Hypothalamus (tissue), 51 donors: ENCODE measurements at regions not wholly inside any gene's neighbourhood (a gene's known extent, or its start where the extent isn't known, plus 50 kb on each side); places are given as distances from the start of the nearest gene placed in this dataset.

Experiments
- DNase-seq, 51 donors: peaks; one replicate each; lab custom pipeline; 2025; lab: John Stamatoyannopoulos, UW

GRCh38 chr4:46594661-46595060 is 204.7 kb upstream of the GABRA2 start:
- no peak for DNase-seq

- no peak for DNase-seq
Measured at GRCh38 chr4:46586566-46586965, 196.6 kb upstream of the GABRA2 start.

- no peak for DNase-seq
Measured at GRCh38 chr4:46581677-46582076, 191.7 kb upstream of the GABRA2 start.

GRCh38 chr4:46554760-46555465 is 165.0 kb upstream of the GABRA2 start:
- no peak for DNase-seq

GRCh38 chr4:46550471-46550870 is 160.5 kb upstream of the GABRA2 start:
- DNase-seq, result no peak

GRCh38 chr4:46549125-46549524 is 159.2 kb upstream of the GABRA2 start:
- no peak for DNase-seq

- DNase-seq, result no peak
Measured at GRCh38 chr4:46524751-46525150, 134.8 kb upstream of the GABRA2 start.

GRCh38 chr4:46520361-46520760 is 130.4 kb upstream of the GABRA2 start:
- no peak for DNase-seq

- no peak for DNase-seq
Measured at GRCh38 chr4:46515940-46516339, 126.0 kb upstream of the GABRA2 start.

GRCh38 chr4:46508216-46508615 is 118.3 kb upstream of the GABRA2 start:
- DNase-seq, result no peak

- no peak for DNase-seq
Measured at GRCh38 chr4:46506876-46507275, 116.9 kb upstream of the GABRA2 start.

GRCh38 chr4:46505131-46505530 is 115.2 kb upstream of the GABRA2 start:
- DNase-seq, result no peak

GRCh38 chr4:46503739-46504138 is 113.8 kb upstream of the GABRA2 start:
- no peak for DNase-seq

- no peak for DNase-seq
Measured at GRCh38 chr4:46492394-46492793, 102.5 kb upstream of the GABRA2 start.

- no peak for DNase-seq
Measured at GRCh38 chr4:46491455-46491854, 101.5 kb upstream of the GABRA2 start.

GRCh38 chr4:46484881-46485280 is 95.0 kb upstream of the GABRA2 start:
- DNase-seq, result no peak

- no peak for DNase-seq
Measured at GRCh38 chr4:46462733-46463132, 72.8 kb upstream of the GABRA2 start.

- DNase-seq, result no peak
Measured at GRCh38 chr4:46459308-46459707, 69.4 kb upstream of the GABRA2 start.

- no peak for DNase-seq
Measured at GRCh38 chr4:46450556-46450955, 60.6 kb upstream of the GABRA2 start.

GRCh38 chr4:46445710-46446314 is 55.9 kb upstream of the GABRA2 start:
- no peak for DNase-seq

- peak in 1 of 51 donors; percentile 10 for DNase-seq
Measured at GRCh38 chr4:46444318-46445000, 54.5 kb upstream of the GABRA2 start.

GRCh38 chr4:46442963-46443362 is 53.0 kb upstream of the GABRA2 start:
- no peak for DNase-seq
